ENCODE measurements at regions not wholly inside any gene's neighbourhood (a gene's known extent, or its start where the extent isn't known, plus 50 kb on each side); places are given as distances from the start of the nearest gene placed in this dataset.

GRCh38 chr12:20268121-20268732 lies 100.1 kb upstream of the PDE3A start:
- TF ChIP-seq, protein P1, sequence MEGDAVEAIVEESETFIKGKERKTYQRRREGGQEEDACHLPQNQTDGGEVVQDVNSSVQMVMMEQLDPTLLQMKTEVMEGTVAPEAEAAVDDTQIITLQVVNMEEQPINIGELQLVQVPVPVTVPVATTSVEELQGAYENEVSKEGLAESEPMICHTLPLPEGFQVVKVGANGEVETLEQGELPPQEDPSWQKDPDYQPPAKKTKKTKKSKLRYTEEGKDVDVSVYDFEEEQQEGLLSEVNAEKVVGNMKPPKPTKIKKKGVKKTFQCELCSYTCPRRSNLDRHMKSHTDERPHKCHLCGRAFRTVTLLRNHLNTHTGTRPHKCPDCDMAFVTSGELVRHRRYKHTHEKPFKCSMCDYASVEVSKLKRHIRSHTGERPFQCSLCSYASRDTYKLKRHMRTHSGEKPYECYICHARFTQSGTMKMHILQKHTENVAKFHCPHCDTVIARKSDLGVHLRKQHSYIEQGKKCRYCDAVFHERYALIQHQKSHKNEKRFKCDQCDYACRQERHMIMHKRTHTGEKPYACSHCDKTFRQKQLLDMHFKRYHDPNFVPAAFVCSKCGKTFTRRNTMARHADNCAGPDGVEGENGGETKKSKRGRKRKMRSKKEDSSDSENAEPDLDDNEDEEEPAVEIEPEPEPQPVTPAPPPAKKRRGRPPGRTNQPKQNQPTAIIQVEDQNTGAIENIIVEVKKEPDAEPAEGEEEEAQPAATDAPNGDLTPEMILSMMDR (conservative IDR thresholded peaks at IDR 0.05; ENCODE audit: low read depth, low read length): no peak
- TF ChIP-seq POLR2A (IDR thresholded peaks at IDR 0.05; ENCODE audit: low read depth, low read length) (no peak), MXI1 (IDR thresholded peaks at IDR 0.05; ENCODE audit: borderline replicate concordance, low read depth, low read length) (no peak), CEBPB (IDR thresholded peaks at IDR 0.05; ENCODE audit: low read depth, low read length) (no peak), NFE2L2 (IDR thresholded peaks at IDR 0.05; ENCODE audit: low read depth, low read length) (no peak), BHLHE40 (IDR thresholded peaks at IDR 0.05; ENCODE audit: low read depth, low read length) (no peak), RCOR1 (IDR thresholded peaks at IDR 0.05; ENCODE audit: insufficient replicate concordance, low read length) (no peak)
- TF ChIP-seq, protein P2, sequence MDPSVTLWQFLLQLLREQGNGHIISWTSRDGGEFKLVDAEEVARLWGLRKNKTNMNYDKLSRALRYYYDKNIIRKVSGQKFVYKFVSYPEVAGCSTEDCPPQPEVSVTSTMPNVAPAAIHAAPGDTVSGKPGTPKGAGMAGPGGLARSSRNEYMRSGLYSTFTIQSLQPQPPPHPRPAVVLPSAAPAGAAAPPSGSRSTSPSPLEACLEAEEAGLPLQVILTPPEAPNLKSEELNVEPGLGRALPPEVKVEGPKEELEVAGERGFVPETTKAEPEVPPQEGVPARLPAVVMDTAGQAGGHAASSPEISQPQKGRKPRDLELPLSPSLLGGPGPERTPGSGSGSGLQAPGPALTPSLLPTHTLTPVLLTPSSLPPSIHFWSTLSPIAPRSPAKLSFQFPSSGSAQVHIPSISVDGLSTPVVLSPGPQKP (IDR thresholded peaks at IDR 0.05; ENCODE audit: borderline replicate concordance, low read depth, low read length): no peak
